Brain microvascular endothelial cell (primary cell): ENCODE measurements at regions not wholly inside any gene's neighbourhood (a gene's known extent, or its start where the extent isn't known, plus 50 kb on each side); places are given as distances from the start of the nearest gene placed in this dataset.

Experiments used
- DNase-seq: peaks from one replicate; pipeline ENCODE4 v3.0.0-alpha.2; 2020
- H3K27ac ChIP-seq: fragments of 250-450 bp; sonication (Bioruptor Pico); 2 replicates; pipeline ENCODE4 v1.5.1; 2020; ENCODE audit warnings: mild to moderate bottlenecking, moderate library complexity
- H3K27me3 ChIP-seq: fragments of 250-450 bp; sonication (Bioruptor Pico); replicated peaks from 2 replicates; pipeline ENCODE4 v1.5.1; 2020; ENCODE audit warnings: mild to moderate bottlenecking
- H3K36me3 ChIP-seq: fragments of 250-450 bp; sonication (Bioruptor Pico); replicated peaks from 2 replicates; pipeline ENCODE4 v1.5.1; 2020; ENCODE audit warnings: mild to moderate bottlenecking
- H3K4me3 ChIP-seq: 2 replicates; pipeline ENCODE4 v1.5.1; 2011; ENCODE audit warnings: low read depth, mild to moderate bottlenecking, control low read depth, low read length, moderate library complexity
- in situ Hi-C: cut with HindIII; loops from 2 replicates; pipeline ENCODE4 v1.10.0; 2017; ENCODE audit warnings: low sequenced_read_pairs, low pct_ligation_motif_present
- TF ChIP-seq, protein P1 (sequence below): IDR thresholded peaks from 2 replicates; pipeline ENCODE4 v1.5.1; 2011; ENCODE audit warnings: low read depth, mild to moderate bottlenecking, moderate library complexity, low read length, control low read depth, inconsistent platforms; ENCODE audit errors: missing control alignments

DNA sequence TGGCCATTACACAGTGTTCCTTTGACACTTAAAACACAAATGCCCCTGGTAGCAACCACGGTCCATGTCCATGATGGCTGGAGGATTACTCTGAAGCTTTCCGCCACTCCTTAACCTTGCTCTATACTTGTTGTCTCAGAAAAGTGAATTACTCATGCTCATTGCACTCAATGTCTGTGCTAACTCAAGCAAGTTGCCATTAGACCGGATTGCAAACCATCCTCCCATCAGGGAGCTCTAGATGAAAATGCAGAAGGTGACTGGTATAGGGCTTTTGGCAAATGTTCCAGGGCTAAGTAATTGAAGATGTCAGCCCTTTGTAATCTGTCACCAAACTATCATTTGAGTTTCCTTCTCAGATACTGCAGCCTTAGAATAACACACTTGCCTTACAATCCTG lies 1288.3 kb upstream of the B3GALT2 start:
- in situ Hi-C loops: no loop called here
- TF ChIP-seq, protein P1, sequence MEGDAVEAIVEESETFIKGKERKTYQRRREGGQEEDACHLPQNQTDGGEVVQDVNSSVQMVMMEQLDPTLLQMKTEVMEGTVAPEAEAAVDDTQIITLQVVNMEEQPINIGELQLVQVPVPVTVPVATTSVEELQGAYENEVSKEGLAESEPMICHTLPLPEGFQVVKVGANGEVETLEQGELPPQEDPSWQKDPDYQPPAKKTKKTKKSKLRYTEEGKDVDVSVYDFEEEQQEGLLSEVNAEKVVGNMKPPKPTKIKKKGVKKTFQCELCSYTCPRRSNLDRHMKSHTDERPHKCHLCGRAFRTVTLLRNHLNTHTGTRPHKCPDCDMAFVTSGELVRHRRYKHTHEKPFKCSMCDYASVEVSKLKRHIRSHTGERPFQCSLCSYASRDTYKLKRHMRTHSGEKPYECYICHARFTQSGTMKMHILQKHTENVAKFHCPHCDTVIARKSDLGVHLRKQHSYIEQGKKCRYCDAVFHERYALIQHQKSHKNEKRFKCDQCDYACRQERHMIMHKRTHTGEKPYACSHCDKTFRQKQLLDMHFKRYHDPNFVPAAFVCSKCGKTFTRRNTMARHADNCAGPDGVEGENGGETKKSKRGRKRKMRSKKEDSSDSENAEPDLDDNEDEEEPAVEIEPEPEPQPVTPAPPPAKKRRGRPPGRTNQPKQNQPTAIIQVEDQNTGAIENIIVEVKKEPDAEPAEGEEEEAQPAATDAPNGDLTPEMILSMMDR: no peak
- H3K36me3 ChIP-seq: no peaks in the 10 kb centered on the region

DNA sequence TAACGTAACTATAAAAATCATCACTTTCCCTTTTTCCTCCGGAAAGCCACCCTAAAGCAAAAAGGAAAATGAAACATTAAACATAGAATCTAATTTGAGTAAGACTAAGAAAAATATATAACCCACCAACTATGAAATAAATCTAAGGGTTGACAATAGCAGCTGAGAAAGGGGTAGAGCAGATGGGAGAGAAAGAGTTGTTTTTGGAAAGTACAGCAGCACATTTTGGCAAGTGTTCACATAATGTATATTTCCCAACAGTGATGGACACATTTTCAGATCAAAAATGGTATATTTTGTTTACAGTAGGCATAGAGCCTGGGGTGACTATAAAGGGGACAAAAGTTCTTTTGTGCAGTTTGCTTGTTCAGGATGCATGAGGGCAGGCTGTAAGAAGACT lies 1287.4 kb upstream of the B3GALT2 start:
- Histone ChIP-seq H3K27ac (no peak overlapping the region), H3K36me3 (no peaks in the 10 kb centered on the region), H3K27me3 (no peaks in the 10 kb centered on the region), H3K4me3 (no peak overlapping the region)
- no peak for DNase-seq
- in situ Hi-C loops: no loop called here
- TF ChIP-seq, protein P1: no peak

More for the DNA sequence above, 1288.3 kb upstream of the B3GALT2 start:
- H3K4me3 ChIP-seq: no peak overlapping the region
- no peak overlapping the region for H3K27ac ChIP-seq
- H3K27me3 ChIP-seq: no peaks in the 10 kb centered on the region
- no peak for DNase-seq

DNA sequence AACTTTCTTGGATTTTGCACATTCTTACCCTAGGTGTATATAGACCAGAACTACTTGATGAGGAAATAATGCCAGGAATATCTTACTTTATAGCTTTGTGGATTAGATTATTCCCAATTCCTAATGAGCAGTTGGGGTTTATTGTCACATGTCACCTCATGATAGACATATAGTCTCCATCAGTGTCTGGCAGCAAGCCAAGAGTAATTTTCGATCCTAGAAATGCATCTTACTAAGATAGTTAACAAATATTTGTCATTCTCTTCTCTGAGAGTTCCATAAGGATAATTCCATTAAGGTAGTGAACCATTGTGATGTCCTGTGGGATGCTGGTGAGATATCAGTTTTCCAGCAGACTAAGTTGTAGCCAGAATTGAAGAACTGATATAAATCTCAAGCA lies 1282.9 kb upstream of the B3GALT2 start:
- H3K27ac ChIP-seq: no peak overlapping the region
- no peak overlapping the region for H3K4me3 ChIP-seq
- no peaks in the 10 kb centered on the region for H3K36me3 ChIP-seq
- TF ChIP-seq, protein P1: no peak
- no peak for DNase-seq
- in situ Hi-C loops: no loop called here
- no peaks in the 10 kb centered on the region for H3K27me3 ChIP-seq

DNA sequence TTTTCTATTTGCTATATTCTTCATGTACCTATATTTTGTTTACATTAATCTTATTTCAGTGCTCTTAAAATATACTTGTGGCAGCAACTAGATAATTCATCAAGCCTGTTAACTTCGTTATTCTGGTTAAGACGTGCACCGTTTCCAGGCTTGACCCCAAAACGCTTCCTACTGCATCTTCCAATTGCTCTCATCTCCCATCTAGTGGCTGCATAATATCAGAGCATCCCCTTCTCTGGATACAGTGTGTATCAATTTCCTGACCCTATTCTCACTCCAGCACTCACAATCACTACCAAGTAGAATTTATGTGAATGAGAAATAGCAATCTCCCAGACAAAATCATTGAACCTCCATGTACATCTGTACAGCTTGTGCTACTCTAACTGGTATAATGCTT lies 1280.3 kb upstream of the B3GALT2 start:
- Histone ChIP-seq H3K27ac (no peak overlapping the region), H3K4me3 (no peak overlapping the region), H3K36me3 (no peaks in the 10 kb centered on the region), H3K27me3 (no peaks in the 10 kb centered on the region)
- DNase-seq: peak; percentile 4
- in situ Hi-C loops: no loop called here
- TF ChIP-seq, protein P1: peak; percentile 61

DNA sequence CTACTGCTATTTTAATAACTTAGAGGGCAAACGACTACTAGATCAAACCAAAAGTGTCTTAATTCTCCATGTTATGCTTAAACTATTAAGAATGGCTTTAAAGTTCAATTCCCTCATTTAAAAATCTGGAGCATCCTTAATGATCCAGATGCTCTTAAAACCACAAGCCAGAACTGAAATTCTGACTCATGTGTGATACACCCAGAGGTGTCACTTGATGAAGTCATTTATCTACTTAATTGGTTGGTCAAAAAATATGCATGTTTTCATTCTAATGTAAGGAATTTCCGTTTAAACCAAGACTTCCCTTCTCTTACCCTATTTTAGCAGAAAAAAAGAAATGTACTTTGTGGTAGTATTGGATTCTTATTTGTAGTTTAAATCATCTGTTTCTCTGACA lies 1261.2 kb upstream of the B3GALT2 start:
- in situ Hi-C loops: no loop called here
- Histone ChIP-seq H3K27me3 (no peaks in the 10 kb centered on the region), H3K4me3 (no peak overlapping the region), H3K36me3 (no peaks in the 10 kb centered on the region), H3K27ac (no peak overlapping the region)
- TF ChIP-seq, protein P1: no peak
- DNase-seq: no peak

DNA sequence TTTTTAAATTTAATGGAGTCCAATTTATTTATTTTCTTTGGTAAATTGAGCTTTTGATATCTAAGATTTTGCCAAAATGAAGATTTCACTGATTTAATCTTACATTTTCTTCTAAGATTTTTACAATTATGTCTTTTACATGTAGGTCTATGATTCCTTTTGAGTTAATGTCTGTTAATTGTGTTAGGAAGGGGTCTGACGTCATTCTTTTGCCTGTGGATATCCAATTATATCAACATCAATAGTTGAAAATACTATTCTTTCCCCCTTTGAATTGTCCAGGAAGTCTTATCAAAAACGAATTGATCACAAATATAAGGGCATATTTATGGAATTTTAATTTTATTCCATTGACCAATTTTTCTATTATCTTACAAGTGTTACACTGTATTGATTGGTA lies 1258.8 kb upstream of the B3GALT2 start:
- no peaks in the 10 kb centered on the region for H3K36me3 ChIP-seq
- in situ Hi-C loops: no loop called here
- H3K27ac ChIP-seq: no peak overlapping the region

More for the DNA sequence above, 1258.8 kb upstream of the B3GALT2 start:
- Histone ChIP-seq H3K27me3 (no peaks in the 10 kb centered on the region), H3K4me3 (no peak overlapping the region)
- TF ChIP-seq, protein P1: no peak
- DNase-seq: no peak
